GM10266 (cell line): ENCODE measurements at regions not wholly inside any gene's neighbourhood (a gene's known extent, or its start where the extent isn't known, plus 50 kb on each side); places are given as distances from the start of the nearest gene placed in this dataset.

Source experiments
- DNase-seq: peaks from one replicate; pipeline ENCODE4 v3.0.0; 2012; ENCODE audit errors: extremely low spot score
- TF ChIP-seq, protein P1 (sequence below): IDR thresholded peaks from 2 replicates; pipeline ENCODE4 v1.5.1; 2012; ENCODE audit warnings: mild to moderate bottlenecking, low read depth; ENCODE audit not compliant: control insufficient read depth, insufficient read depth; ENCODE audit errors: missing control alignments

- DNase-seq = peak; percentile 12
- TF ChIP-seq, protein P1, sequence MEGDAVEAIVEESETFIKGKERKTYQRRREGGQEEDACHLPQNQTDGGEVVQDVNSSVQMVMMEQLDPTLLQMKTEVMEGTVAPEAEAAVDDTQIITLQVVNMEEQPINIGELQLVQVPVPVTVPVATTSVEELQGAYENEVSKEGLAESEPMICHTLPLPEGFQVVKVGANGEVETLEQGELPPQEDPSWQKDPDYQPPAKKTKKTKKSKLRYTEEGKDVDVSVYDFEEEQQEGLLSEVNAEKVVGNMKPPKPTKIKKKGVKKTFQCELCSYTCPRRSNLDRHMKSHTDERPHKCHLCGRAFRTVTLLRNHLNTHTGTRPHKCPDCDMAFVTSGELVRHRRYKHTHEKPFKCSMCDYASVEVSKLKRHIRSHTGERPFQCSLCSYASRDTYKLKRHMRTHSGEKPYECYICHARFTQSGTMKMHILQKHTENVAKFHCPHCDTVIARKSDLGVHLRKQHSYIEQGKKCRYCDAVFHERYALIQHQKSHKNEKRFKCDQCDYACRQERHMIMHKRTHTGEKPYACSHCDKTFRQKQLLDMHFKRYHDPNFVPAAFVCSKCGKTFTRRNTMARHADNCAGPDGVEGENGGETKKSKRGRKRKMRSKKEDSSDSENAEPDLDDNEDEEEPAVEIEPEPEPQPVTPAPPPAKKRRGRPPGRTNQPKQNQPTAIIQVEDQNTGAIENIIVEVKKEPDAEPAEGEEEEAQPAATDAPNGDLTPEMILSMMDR = no peak
These were observed 278.0 kb downstream of the HLX start for GRCh38 chr1:221157026-221157761.

DNA sequence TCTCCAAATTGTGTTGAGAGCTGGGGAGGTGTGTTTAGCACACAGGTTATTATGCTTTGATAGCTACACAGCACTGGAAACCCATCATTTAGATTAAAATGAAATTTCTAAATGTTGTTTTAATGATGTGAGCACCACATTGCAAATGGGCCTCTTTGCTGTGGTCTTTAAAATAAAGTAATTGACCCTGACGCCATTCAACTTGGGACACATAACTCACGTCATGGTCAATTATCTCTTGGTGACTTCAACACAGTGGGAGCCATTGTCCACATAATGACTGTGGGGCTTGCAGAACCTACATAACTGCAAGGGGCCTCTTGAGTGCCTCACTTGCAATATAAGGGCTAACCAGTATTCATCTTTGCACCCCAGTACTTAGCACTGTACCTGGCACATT, 280.4 kb downstream of the HLX start:
- DNase-seq = no peak

DNA sequence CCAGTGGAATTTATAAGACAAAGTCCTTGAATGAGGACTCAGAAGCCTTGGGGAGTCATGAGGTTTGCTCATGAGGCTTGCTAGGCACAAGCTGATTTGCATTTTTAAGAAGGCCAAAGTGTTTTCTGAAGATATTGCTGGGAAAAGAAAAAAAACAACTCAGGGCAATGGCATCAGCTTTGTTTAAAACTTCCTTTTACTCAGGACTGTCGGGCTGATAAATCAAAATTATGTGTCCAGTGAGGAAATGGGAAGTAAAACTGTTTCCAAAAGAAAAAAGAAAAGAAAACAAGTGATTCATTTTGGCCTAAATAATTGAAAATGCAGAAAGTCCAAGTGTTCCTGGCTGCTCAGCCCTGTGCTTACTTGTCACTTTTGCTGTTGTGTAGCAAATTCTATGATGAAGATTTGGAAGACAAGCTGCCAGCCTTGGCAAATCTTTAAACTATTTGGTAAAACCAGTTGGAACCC, 282.4 kb downstream of the HLX start:
- no peak for DNase-seq
- TF ChIP-seq, protein P1 = no peak

More for the DNA sequence above, 280.4 kb downstream of the HLX start:
- TF ChIP-seq, protein P1 = no peak

- no peak for DNase-seq
- TF ChIP-seq, protein P1 = no peak
These were observed 283.1 kb downstream of the HLX start for GRCh38 chr1:221162352-221162751.

DNA sequence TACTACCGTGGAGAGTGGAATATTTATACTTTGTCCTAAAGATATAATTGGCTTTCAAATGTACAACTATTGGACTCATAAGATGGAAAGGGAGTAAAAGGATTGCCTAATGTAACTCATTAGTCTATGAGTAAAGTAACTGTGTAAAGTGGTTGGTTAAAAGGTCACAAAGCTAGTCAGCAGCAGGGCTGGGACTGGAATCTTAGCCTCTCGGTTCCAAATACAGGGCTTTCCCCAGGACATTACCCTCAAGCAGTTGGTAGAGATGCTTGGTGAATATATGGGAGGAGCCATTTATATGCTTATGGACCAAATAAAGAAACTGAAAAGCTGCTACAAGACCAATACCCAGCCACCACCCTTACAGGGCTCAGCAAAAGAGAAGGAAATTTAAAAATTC, 283.7 kb downstream of the HLX start:
- DNase-seq = no peak
- TF ChIP-seq, protein P1 = no peak

DNA sequence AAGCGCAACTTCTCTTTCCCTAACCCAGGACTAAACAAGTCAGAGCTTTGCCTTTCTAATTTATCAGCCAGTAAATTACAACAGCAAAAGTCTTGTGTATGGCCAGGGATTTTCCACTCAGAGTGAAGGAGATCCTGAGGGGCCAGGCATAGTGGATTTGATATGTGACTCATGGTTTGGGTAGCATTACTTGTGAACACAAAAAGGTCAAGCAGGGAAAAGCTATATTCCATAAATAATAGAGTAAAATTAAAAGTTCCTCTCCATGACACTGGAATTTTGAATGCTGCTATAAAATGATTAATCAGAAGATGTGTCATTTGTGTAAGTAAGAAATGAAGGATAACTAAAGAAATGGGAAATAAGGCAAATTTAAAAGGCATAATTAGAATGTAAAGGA, 284.8 kb downstream of the HLX start:
- no peak for DNase-seq
- TF ChIP-seq, protein P1 = no peak
